ELF-1 (cell line): ENCODE measurements at regions not wholly inside any gene's neighbourhood (a gene's known extent, or its start where the extent isn't known, plus 50 kb on each side); places are given as distances from the start of the nearest gene placed in this dataset.
"Not testable (repeated sequence)": the region's sequence is repeated elsewhere in the genome, so short reads cannot be mapped to it uniquely, and the experiment has no call there.

Experiments
- DNase-seq: peaks from one replicate; pipeline ENCODE4 v3.0.0-alpha.2; 2016; ENCODE audit warnings: low read depth, low spot score

GRCh38 chr2:166831930-166832329 is 56.4 kb upstream of the XIRP2 start:
- DNase-seq: no peak

DNA sequence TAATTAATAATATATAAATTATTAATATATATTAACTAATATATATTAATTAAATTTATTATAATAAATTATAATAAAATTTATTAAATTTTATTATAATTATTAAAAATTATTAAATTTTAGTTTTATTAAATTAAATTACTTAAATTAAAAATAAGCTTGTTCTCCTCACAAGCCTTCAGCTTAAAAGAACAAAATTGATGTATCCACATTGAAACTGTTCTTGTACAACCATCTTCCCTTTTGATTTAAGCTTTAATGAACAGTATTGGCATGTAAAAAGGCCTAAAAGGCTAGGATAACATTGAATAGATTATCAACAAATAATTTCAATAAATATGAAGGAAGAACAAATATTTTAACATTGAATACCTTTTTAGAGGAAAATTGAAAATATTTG is 62.4 kb upstream of the XIRP2 start:
- DNase-seq: no peak

DNA sequence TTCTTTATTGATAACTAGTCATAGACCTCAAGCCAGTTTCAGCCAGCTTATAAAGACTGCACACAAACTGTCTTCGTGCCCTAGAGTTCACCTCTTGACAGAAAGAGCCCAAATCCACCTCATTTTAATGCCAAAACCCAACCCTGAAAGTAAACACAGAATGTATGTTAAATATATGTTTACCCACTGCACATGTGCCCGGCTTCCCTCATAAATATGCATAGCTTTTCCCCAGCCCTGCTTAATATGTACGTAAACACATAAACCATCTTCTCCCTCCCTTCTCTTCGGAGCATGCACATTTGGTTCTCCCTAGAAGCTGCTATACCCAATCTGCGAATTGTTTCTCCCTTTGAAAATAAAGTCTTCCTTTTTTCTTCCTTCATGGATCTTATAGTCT is 73.9 kb upstream of the XIRP2 start:
- DNase-seq: no peak

- no peak for DNase-seq
Observed at GRCh38 chr2:166812166-166812891, 76.0 kb upstream of the XIRP2 start.

DNA sequence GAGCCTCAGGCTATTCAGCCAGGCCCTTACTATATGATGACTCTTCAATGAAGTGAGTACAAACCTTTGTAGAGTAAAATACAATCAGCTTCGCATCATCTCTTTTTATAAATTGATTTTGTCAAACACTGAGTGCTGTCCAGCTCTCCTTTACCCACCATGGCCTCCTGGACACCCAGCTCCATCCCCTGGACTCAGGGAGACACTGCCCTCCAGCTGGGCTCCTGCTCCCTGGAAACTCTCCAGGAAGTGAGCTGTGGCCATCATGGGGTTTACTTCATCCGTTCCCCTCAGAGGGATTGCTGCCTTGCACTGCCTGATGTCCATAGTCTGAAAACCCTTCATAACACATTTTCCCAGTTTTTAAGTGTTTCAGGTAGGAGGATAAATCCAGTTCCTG is 82.5 kb upstream of the XIRP2 start:
- DNase-seq: no peak

DNA sequence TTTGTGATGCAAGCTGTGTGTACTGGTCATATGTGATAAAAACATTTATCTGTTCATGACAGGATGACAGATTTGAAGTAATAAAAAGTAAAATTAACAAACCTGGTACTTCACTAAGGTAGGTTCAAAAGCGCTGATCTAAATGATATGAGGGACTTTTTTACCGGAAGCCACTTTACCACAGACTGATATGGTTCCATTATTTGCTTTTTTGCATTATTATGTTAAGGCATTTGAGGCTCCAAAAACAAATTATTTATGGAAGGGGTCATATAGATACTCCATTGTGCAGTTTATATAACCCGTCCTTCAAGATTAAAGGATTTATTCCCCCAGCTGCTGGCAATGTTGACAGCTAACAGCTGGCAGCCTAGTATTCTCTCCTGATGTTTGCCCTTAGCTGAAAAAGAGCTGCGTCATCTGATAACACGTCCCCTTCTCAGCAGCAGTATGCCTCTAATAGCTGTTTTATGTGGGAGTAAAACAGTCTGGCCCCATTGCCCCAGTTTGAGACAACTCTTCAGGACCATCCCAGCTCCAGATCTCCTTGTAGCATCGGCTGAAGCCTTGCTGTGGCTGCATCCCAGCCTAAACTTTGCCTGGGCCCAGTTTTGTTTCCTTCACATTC is 84.8 kb upstream of the XIRP2 start:
- no peak for DNase-seq

GRCh38 chr2:166802475-166802874 is 85.8 kb upstream of the XIRP2 start:
- DNase-seq: no peak

GRCh38 chr2:166792808-166793207 is 95.5 kb upstream of the XIRP2 start:
- no peak for DNase-seq

GRCh38 chr2:166786707-166787106 is 101.6 kb upstream of the XIRP2 start:
- no peak for DNase-seq

DNA sequence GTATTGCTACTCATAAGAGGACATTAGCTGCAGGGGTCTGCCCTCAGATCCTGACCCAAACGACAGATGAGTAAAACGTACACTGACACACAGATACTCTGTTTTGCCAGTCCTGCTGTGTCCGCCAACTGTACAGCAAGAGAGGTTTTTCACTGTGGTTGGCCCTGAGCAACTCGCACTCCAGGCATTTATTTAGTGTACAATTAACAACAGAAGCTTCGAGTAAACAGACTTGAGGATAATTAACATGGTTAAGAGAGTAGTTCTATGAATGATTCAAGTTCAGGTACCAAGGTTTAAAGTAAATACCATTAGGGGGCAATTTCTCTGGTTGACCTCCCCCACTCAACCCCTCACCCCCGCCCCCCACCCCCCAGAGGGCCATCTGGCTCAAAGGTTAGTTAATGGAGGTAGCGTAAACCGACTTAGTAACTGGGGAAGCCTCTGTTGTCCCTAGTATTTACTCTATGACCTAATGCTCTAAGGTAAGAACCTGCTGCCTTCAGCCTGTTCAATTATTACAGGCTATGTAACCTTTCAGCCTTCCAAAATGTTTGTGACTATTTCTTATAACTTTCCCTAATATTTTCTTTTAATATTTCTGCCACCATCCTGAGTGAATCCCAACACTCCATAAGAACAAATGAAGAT is 103.9 kb upstream of the XIRP2 start:
- no peak for DNase-seq

GRCh38 chr2:166775176-166775575 is 113.1 kb upstream of the XIRP2 start:
- no peak for DNase-seq

GRCh38 chr2:166773308-166773949 is 114.9 kb upstream of the XIRP2 start:
- DNase-seq: peak; percentile 22

- DNase-seq: no peak
Observed at GRCh38 chr2:166768393-166769123, 119.7 kb upstream of the XIRP2 start.

GRCh38 chr2:166766769-166767322 is 121.4 kb upstream of the XIRP2 start:
- not testable (repeated sequence) for DNase-seq

- DNase-seq: no peak
Observed at GRCh38 chr2:166766220-166766619, 122.1 kb upstream of the XIRP2 start.

DNA sequence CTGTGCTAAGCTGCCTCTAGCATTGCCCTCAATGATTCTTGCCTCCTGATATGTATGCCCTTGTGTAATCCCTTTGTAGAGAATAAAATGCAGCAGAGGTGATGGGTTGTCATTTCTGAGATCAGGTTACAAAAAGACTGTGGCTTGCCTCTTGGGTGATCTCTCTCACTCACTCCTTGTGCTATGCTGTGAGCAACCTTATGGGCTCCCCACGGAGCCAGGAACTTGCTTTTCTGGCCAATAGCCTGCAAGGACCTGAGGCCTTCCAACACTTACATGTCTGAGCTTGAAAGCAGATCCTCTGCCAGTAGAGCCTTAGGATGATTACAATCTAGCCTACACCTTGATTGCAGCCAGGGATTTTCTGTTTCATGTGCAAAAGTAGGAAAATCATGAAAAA is 123.1 kb upstream of the XIRP2 start:
- DNase-seq: peak; percentile 52

GRCh38 chr2:166764702-166765101 is 123.6 kb upstream of the XIRP2 start:
- DNase-seq: no peak

GRCh38 chr2:166764216-166764615 is 124.1 kb upstream of the XIRP2 start:
- DNase-seq: peak; percentile 50

DNA sequence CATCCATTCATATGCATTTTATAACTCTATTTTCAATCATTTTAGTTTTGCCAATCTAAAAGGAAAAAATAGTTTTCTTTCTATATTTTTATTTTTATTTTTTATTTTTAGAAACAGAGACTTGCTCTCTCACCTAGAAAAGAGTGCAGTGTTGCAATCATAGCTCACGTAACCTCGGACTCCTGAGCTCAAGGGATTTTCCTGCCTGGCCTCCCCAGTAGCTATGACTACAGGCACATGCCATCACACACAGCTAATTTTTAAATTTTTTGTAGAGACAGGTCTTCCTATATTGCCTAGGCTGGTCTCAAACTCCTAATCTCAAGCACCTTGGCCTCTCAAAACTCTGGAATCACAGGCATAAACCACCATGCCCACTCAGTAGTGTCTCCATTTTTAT is 125.5 kb upstream of the XIRP2 start:
- no peak for DNase-seq

- DNase-seq: no peak
Observed at GRCh38 chr2:166758956-166759355, 129.3 kb upstream of the XIRP2 start.

GRCh38 chr2:166750624-166751023 is 137.7 kb upstream of the XIRP2 start:
- no peak for DNase-seq
